Neutrophil (primary cell): ENCODE measurements at regions not wholly inside any gene's neighbourhood (a gene's known extent, or its start where the extent isn't known, plus 50 kb on each side); places are given as distances from the start of the nearest gene placed in this dataset.

Source experiments
- H3K27ac ChIP-seq: fragments of 200-600 bp; sonication (generic); 2 replicates; pipeline ENCODE4 v1.5.1; 2016; ENCODE audit warnings: mild to moderate bottlenecking, moderate library complexity
- H3K27me3 ChIP-seq: fragments of 200-600 bp; sonication (generic); 2 replicates; pipeline ENCODE4 v1.6.0; 2016; ENCODE audit warnings: mild to moderate bottlenecking
- H3K36me3 ChIP-seq: fragments of 200-600 bp; sonication (generic); 2 replicates; pipeline ENCODE4 v1.5.1; 2017
- H3K4me1 ChIP-seq, 2 experiments: fragments of 200-600 bp in 1 of 2; sonication (generic) in 1 of 2; 1 replicate in 1 of 2; 2 replicates in 1 of 2; pipeline versions ENCODE4 v1.5.1 to v1.6.1; 2013 to 2016; ENCODE audit warnings: low read depth in 1 of 2, low read length in 1 of 2, mild to moderate bottlenecking in 1 of 2, moderate library complexity in 1 of 2; ENCODE audit not compliant: control insufficient read depth in 1 of 2, insufficient read depth in 1 of 2
- H3K4me3 ChIP-seq, 2 experiments: fragments of 200-600 bp in 1 of 2; sonication (generic) in 1 of 2; 1 replicate in 1 of 2; 2 replicates in 1 of 2; pipeline ENCODE4 v1.5.1; 2013 to 2016; ENCODE audit warnings: low read depth in 1 of 2, low read length in 1 of 2, mild to moderate bottlenecking in 1 of 2, moderate library complexity in 1 of 2
- H3K9me3 ChIP-seq: fragments of 200-600 bp; sonication (generic); 2 replicates; pipeline ENCODE4 v1.5.1; 2016
- CTCF ChIP-seq: fragments of 200-600 bp; sonication (generic); IDR thresholded peaks from 2 replicates; pipeline ENCODE4 v1.5.1; 2016; ENCODE audit warnings: antibody characterized with exemption

GRCh38 chr20:5675103-5676091 lies 64.6 kb upstream of the GPCPD1 start:
- H3K9me3 ChIP-seq = no peaks in the 10 kb centered on the region
- no peak for TF ChIP-seq CTCF
- peak overlapping the region; percentile 85 for H3K27ac ChIP-seq
- H3K4me1 ChIP-seq = peaks cover 63 to 67% of the 10 kb centered on the region in 2 experiments
- H3K27me3 ChIP-seq = no peaks in the 10 kb centered on the region
- no peaks in the 10 kb centered on the region for H3K36me3 ChIP-seq
- H3K4me3 ChIP-seq = peak overlapping the region; percentile 2 to 28

GRCh38 chr20:5674176-5674660 lies 63.4 kb upstream of the GPCPD1 start:
- no peaks in the 10 kb centered on the region for H3K36me3 ChIP-seq
- H3K27ac ChIP-seq = peak overlapping the region; percentile 85
- peak overlapping the region in 1 of 2 experiments; percentile 28 for H3K4me3 ChIP-seq
- no peaks in the 10 kb centered on the region for H3K9me3 ChIP-seq
- H3K4me1 ChIP-seq = peaks cover 70 to 75% of the 10 kb centered on the region in 2 experiments
- no peaks in the 10 kb centered on the region for H3K27me3 ChIP-seq
- TF ChIP-seq CTCF = no peak

GRCh38 chr20:5670874-5671273 lies 60.1 kb upstream of the GPCPD1 start:
- H3K4me1 ChIP-seq = peaks cover 63 to 66% of the 10 kb centered on the region in 2 experiments
- H3K9me3 ChIP-seq = no peaks in the 10 kb centered on the region
- no peaks in the 10 kb centered on the region for H3K27me3 ChIP-seq
- H3K36me3 ChIP-seq = no peaks in the 10 kb centered on the region
- no peak overlapping the region for H3K4me3 ChIP-seq
- H3K27ac ChIP-seq = peak overlapping the region; percentile 87
- no peak for TF ChIP-seq CTCF

- Histone ChIP-seq H3K4me1 (peaks cover 55 to 58% of the 10 kb centered on the region in 2 experiments), H3K9me3 (no peaks in the 10 kb centered on the region), H3K4me3 (no peak overlapping the region)
These were observed 59.3 kb upstream of the GPCPD1 start for GRCh38 chr20:5670036-5670536.

GRCh38 chr20:5668529-5668868 lies 57.7 kb upstream of the GPCPD1 start:
- H3K4me3 ChIP-seq = no peak overlapping the region
- TF ChIP-seq CTCF = no peak
- no peak overlapping the region for H3K27ac ChIP-seq
- no peaks in the 10 kb centered on the region for H3K27me3 ChIP-seq
- no peaks in the 10 kb centered on the region for H3K9me3 ChIP-seq
- H3K4me1 ChIP-seq = peaks cover 39 to 42% of the 10 kb centered on the region in 2 experiments
- H3K36me3 ChIP-seq = no peaks in the 10 kb centered on the region

More at GRCh38 chr20:5670036-5670536, 59.3 kb upstream of the GPCPD1 start:
- Histone ChIP-seq H3K36me3 (no peaks in the 10 kb centered on the region), H3K27me3 (no peaks in the 10 kb centered on the region), H3K27ac (peak overlapping the region; percentile 54)
- TF ChIP-seq CTCF = no peak
